ENCODE measurements at regions not wholly inside any gene's neighbourhood (a gene's known extent, or its start where the extent isn't known, plus 50 kb on each side); places are given as distances from the start of the nearest gene placed in this dataset.

GRCh38 chrX:75582511-75582910 is 59.7 kb upstream of the ZDHHC15 start:
- TF ChIP-seq, protein P1, sequence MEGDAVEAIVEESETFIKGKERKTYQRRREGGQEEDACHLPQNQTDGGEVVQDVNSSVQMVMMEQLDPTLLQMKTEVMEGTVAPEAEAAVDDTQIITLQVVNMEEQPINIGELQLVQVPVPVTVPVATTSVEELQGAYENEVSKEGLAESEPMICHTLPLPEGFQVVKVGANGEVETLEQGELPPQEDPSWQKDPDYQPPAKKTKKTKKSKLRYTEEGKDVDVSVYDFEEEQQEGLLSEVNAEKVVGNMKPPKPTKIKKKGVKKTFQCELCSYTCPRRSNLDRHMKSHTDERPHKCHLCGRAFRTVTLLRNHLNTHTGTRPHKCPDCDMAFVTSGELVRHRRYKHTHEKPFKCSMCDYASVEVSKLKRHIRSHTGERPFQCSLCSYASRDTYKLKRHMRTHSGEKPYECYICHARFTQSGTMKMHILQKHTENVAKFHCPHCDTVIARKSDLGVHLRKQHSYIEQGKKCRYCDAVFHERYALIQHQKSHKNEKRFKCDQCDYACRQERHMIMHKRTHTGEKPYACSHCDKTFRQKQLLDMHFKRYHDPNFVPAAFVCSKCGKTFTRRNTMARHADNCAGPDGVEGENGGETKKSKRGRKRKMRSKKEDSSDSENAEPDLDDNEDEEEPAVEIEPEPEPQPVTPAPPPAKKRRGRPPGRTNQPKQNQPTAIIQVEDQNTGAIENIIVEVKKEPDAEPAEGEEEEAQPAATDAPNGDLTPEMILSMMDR (conservative IDR thresholded peaks at IDR 0.05), result no peak
- Histone ChIP-seq H3K4me2 (no peak overlapping the region), H3F3A (ENCODE audit: insufficient read depth, low read depth) (no peaks in the 10 kb centered on the region), H3K36me3 (ENCODE audit: low read depth) (no peaks in the 10 kb centered on the region), H3K9me2 (ENCODE audit: insufficient read depth) (no peaks in the 10 kb centered on the region), H3K27me3 (ENCODE audit: insufficient read depth, low read depth) (peaks cover 13% of the 10 kb centered on the region), H2AFZ (no peak overlapping the region), H3K4me1 (replicated peaks; ENCODE audit: insufficient read depth) (no peaks in the 10 kb centered on the region), H3K27ac (no peak overlapping the region), H3K9me3 (ENCODE audit: insufficient read depth, low read depth) (no peaks in the 10 kb centered on the region), H3K4me3 (no peak overlapping the region), H3K79me2 (ENCODE audit: low read depth) (no peaks in the 10 kb centered on the region), H4K20me1 (ENCODE audit: insufficient read depth) (no peaks in the 10 kb centered on the region)
- BruUV-seq (replicated peaks), result no TSS peak
- CTCF ChIA-PET, result no interaction called here
- POLR2A ChIA-PET (ENCODE audit: unreplicated experiment), result no interaction called here
- intact Hi-C loops (cut with micrococcal nuclease; ENCODE audit: unreplicated experiment), result no loop called here
- no peak for DNase-seq

Data from PC-9 (cell line).